Neural cell (in vitro differentiated cells): ENCODE measurements at regions not wholly inside any gene's neighbourhood (a gene's known extent, or its start where the extent isn't known, plus 50 kb on each side); places are given as distances from the start of the nearest gene placed in this dataset.

ENCODE experiments used
- H2AFZ ChIP-seq: fragments of 200-600, 300-800 bp; sonication (generic), shearing (Covaris generic); 2 replicates; pipeline ENCODE4 v1.6.0; 2014; ENCODE audit warnings: low read depth, mild to moderate bottlenecking, antibody characterized with exemption, low read length, moderate library complexity
- H3F3A ChIP-seq: fragments of 200-600 bp; shearing (Covaris generic); 2 replicates; pipeline ENCODE4 v1.6.1; 2016; ENCODE audit warnings: mild to moderate bottlenecking, moderate library complexity, mixed read lengths, antibody characterized with exemption, low read length; ENCODE audit not compliant: insufficient read depth, poor library complexity, severe bottlenecking
- H3K27ac ChIP-seq: fragments of 200-600, 300-800 bp; sonication (generic), shearing (Covaris generic); 2 replicates; pipeline ENCODE4 v1.5.1; 2014; ENCODE audit warnings: mild to moderate bottlenecking, low read length, moderate library complexity
- H3K27me3 ChIP-seq: fragments of 300-800, 200-600 bp; sonication (generic), shearing (Covaris generic); 2 replicates; pipeline ENCODE4 v1.6.0; 2014; ENCODE audit warnings: mild to moderate bottlenecking, low read depth, low read length, moderate library complexity; ENCODE audit not compliant: insufficient read depth
- H3K36me3 ChIP-seq: fragments of 300-800, 200-600 bp; sonication (generic), shearing (Covaris generic); 2 replicates; pipeline ENCODE4 v1.5.1; 2014; ENCODE audit warnings: mild to moderate bottlenecking, antibody characterized with exemption, low read length, moderate library complexity; ENCODE audit not compliant: insufficient read depth
- H3K4me2 ChIP-seq: fragments of 300-800, 200-600 bp; sonication (generic), shearing (Covaris generic); 2 replicates; pipeline ENCODE4 v1.6.0; 2014; ENCODE audit warnings: mild to moderate bottlenecking, low read length
- H3K4me3 ChIP-seq: fragments of 300-800, 200-600 bp; sonication (generic), shearing (Covaris generic); 2 replicates; pipeline ENCODE4 v1.5.1; 2014; ENCODE audit warnings: mild to moderate bottlenecking, low read length, moderate library complexity
- H3K79me2 ChIP-seq: fragments of 200-600 bp; shearing (Covaris generic); replicated peaks from 2 replicates; pipeline ENCODE4 v1.6.0; 2014; ENCODE audit warnings: mild to moderate bottlenecking, low read length, moderate library complexity; ENCODE audit not compliant: insufficient read depth
- H3K9ac ChIP-seq: fragments of 300-800, 200-600 bp; sonication (generic), shearing (Covaris generic); 2 replicates; pipeline ENCODE4 v1.6.1; 2016; ENCODE audit warnings: mild to moderate bottlenecking, low read length, mixed read lengths
- H3K9me2 ChIP-seq: fragments of 200-600 bp; shearing (Covaris generic); 2 replicates; pipeline ENCODE4 v1.6.1; 2016; ENCODE audit warnings: mild to moderate bottlenecking, low read length, mixed read lengths; ENCODE audit not compliant: insufficient read depth
- H3K9me3 ChIP-seq: fragments of 200-600, 300-800 bp; sonication (generic), shearing (Covaris generic); 2 replicates; pipeline ENCODE4 v1.6.1; 2016; ENCODE audit warnings: mild to moderate bottlenecking, mixed run types, low read length, moderate library complexity, mixed read lengths
- H4K20me1 ChIP-seq: fragments of 200-600 bp; shearing (Covaris generic); 2 replicates; pipeline ENCODE4 v1.6.1; 2016; ENCODE audit warnings: mild to moderate bottlenecking, mixed run types; ENCODE audit not compliant: insufficient read depth
- CTCF ChIP-seq: fragments of 450-650 bp; IDR thresholded peaks from 2 replicates; pipeline ENCODE4 v1.5.1; 2014; ENCODE audit warnings: antibody characterized with exemption, mild to moderate bottlenecking, moderate library complexity; ENCODE audit not compliant: poor library complexity, severe bottlenecking
- EP300 ChIP-seq: fragments of 450-650 bp; conservative IDR thresholded peaks from 2 replicates; pipeline ENCODE4 v1.6.1; 2014; ENCODE audit warnings: antibody characterized with exemption, mild to moderate bottlenecking, moderate library complexity; ENCODE audit not compliant: poor library complexity, severe bottlenecking
- EZH2 ChIP-seq: fragments of 200-600, 300-800 bp; shearing (Covaris generic), sonication (generic); IDR thresholded peaks from 2 replicates; pipeline ENCODE4 v1.6.1; 2014; ENCODE audit warnings: antibody characterized with exemption, low read length, borderline replicate concordance, mild to moderate bottlenecking; ENCODE audit not compliant: insufficient read depth, poor library complexity, severe bottlenecking
- MXI1 ChIP-seq: fragments of 450-650 bp; conservative IDR thresholded peaks from 2 replicates; pipeline ENCODE4 v1.6.1; 2014; ENCODE audit warnings: antibody characterized with exemption, mild to moderate bottlenecking; ENCODE audit not compliant: poor library complexity, severe bottlenecking
- POLR2AphosphoS5 ChIP-seq: IDR thresholded peaks from 2 replicates; pipeline ENCODE4 v1.6.1; 2012
- RAD21 ChIP-seq: fragments of 450-650 bp; conservative IDR thresholded peaks from 2 replicates; pipeline ENCODE4 v1.6.1; 2014; ENCODE audit warnings: antibody characterized with exemption, mild to moderate bottlenecking, moderate library complexity
- SMC3 ChIP-seq: fragments of 450-650 bp; conservative IDR thresholded peaks from 2 replicates; pipeline ENCODE4 v1.6.1; 2014; ENCODE audit warnings: antibody characterized with exemption, mild to moderate bottlenecking, moderate library complexity; ENCODE audit not compliant: poor library complexity
- TAF1 ChIP-seq: IDR thresholded peaks from 2 replicates; pipeline ENCODE4 v1.6.1; 2012; ENCODE audit warnings: low read depth
- TF ChIP-seq, protein P1 (sequence below): IDR thresholded peaks from 2 replicates; pipeline ENCODE4 v1.6.1; 2012; ENCODE audit warnings: borderline replicate concordance

- Histone ChIP-seq H3K4me3 (peak overlapping the region; percentile 14), H3K9me3 (no peaks in the 10 kb centered on the region), H3F3A (no peaks in the 10 kb centered on the region), H3K27me3 (no peaks in the 10 kb centered on the region), H3K9me2 (no peaks in the 10 kb centered on the region), H3K36me3 (no peaks in the 10 kb centered on the region), H3K9ac (no peak overlapping the region), H4K20me1 (no peaks in the 10 kb centered on the region), H3K27ac (peak overlapping the region; percentile 21), H2AFZ (no peak overlapping the region), H3K79me2 (no peaks in the 10 kb centered on the region), H3K4me2 (no peak overlapping the region)
- TF ChIP-seq POLR2AphosphoS5 (peak; percentile 75), TAF1 (no peak), EP300 (peak; percentile 46)
Measured at GRCh38 chr3:67897351-67898336, 243.2 kb upstream of the SUCLG2 start.

GRCh38 chr3:67896130-67896529 lies 241.7 kb upstream of the SUCLG2 start:
- H3F3A ChIP-seq = no peaks in the 10 kb centered on the region
- no peak overlapping the region for H3K4me2 ChIP-seq
- H3K9ac ChIP-seq = no peak overlapping the region
- H3K79me2 ChIP-seq = no peaks in the 10 kb centered on the region
- no peaks in the 10 kb centered on the region for H3K9me3 ChIP-seq
- no peak for TF ChIP-seq TAF1
- TF ChIP-seq, protein P1, sequence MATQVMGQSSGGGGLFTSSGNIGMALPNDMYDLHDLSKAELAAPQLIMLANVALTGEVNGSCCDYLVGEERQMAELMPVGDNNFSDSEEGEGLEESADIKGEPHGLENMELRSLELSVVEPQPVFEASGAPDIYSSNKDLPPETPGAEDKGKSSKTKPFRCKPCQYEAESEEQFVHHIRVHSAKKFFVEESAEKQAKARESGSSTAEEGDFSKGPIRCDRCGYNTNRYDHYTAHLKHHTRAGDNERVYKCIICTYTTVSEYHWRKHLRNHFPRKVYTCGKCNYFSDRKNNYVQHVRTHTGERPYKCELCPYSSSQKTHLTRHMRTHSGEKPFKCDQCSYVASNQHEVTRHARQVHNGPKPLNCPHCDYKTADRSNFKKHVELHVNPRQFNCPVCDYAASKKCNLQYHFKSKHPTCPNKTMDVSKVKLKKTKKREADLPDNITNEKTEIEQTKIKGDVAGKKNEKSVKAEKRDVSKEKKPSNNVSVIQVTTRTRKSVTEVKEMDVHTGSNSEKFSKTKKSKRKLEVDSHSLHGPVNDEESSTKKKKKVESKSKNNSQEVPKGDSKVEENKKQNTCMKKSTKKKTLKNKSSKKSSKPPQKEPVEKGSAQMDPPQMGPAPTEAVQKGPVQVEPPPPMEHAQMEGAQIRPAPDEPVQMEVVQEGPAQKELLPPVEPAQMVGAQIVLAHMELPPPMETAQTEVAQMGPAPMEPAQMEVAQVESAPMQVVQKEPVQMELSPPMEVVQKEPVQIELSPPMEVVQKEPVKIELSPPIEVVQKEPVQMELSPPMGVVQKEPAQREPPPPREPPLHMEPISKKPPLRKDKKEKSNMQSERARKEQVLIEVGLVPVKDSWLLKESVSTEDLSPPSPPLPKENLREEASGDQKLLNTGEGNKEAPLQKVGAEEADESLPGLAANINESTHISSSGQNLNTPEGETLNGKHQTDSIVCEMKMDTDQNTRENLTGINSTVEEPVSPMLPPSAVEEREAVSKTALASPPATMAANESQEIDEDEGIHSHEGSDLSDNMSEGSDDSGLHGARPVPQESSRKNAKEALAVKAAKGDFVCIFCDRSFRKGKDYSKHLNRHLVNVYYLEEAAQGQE = no peak
- TF ChIP-seq EZH2 = no peak
- TF ChIP-seq MXI1 = no peak
- no peak for TF ChIP-seq CTCF
- no peak for TF ChIP-seq SMC3
- TF ChIP-seq RAD21 = no peak
- TF ChIP-seq EP300 = no peak
- no peak for TF ChIP-seq POLR2AphosphoS5
- H4K20me1 ChIP-seq = no peaks in the 10 kb centered on the region
- no peaks in the 10 kb centered on the region for H3K27me3 ChIP-seq
- no peak overlapping the region for H3K27ac ChIP-seq
- H3K9me2 ChIP-seq = no peaks in the 10 kb centered on the region
- no peak overlapping the region for H2AFZ ChIP-seq
- H3K4me3 ChIP-seq = no peak overlapping the region
- no peaks in the 10 kb centered on the region for H3K36me3 ChIP-seq
